GM12892 (cell line): ENCODE measurements at regions not wholly inside any gene's neighbourhood (a gene's known extent, or its start where the extent isn't known, plus 50 kb on each side); places are given as distances from the start of the nearest gene placed in this dataset.

Experiments
- DNase-seq: peaks from one replicate; pipeline ENCODE4 v3.0.0; 2011; ENCODE audit not compliant: insufficient read length
- FAIRE-seq: peaks from 2 replicates; lab custom pipeline; 2011; peaks lifted over from hg19 to GRCh38; lab: Jason Lieb, UNC
- POLR2A ChIP-seq: IDR thresholded peaks from 2 replicates; pipeline ENCODE4 v1.6.1; 2011; ENCODE audit warnings: low read depth, low read length, control low read depth
- POLR2AphosphoS5 ChIP-seq: IDR thresholded peaks from 2 replicates; pipeline ENCODE4 v1.6.1; 2011; ENCODE audit warnings: low read depth, low read length, control low read depth
- TAF1 ChIP-seq: IDR thresholded peaks from 2 replicates; pipeline ENCODE4 v1.6.1; 2011; ENCODE audit warnings: low read depth, mild to moderate bottlenecking, control low read depth, low read length, borderline replicate concordance

DNA sequence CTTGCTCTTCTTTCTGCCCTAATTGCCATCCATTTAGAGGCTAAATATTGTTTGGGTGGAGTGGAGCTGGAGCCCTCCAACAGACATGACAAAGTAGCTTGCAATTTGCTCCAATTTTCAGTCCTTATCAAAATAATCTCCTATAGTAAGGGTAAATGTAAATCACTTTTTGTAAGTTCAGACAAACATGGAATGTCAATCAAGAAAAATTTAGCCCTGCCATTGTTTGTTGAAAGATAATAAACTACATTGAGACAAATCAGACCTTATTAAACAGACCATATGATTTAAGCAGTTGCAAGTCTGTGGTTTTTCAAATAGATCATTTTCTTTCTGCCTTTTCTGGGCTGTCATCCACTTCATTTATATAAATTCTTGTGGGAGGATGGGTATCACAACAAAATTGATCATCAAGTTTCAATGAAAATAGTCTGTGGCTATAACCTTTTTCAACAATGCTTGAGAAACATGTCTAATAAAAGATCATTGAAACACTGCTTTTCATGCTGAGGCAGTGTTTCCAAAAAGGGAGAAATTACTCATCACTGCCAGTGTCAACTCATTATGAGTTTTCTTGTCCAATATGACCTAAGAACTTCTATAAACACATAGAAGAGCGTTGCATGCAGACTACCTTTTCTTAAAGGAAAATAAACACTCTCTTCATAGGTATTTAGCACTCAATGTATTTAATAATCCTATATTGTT lies 1152.0 kb upstream of the B3GALT2 start:
- no peak for FAIRE-seq
- no peak for DNase-seq
- TF ChIP-seq TAF1 (no peak), POLR2AphosphoS5 (no peak), POLR2A (no peak)

DNA sequence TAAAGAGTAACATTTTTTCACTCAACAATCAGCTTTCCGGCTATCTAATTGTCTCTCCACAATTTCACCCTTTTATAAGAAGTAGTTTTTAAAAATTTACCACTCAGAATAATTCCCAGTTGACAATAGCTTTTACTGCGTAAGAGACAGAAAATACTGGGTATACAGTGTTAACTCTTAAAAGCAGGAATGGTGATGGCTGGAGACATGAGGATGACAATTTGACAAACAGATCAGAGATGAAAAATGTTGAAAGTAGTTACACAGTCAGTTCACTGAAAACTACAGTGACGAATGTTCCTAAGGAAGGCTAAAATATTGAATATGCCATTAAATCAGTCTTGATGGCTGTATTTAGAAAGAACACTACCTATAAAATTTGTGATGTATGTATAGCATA lies 1146.8 kb upstream of the B3GALT2 start:
- TF ChIP-seq POLR2A (no peak), POLR2AphosphoS5 (no peak), TAF1 (no peak)
- FAIRE-seq (no peak), DNase-seq (no peak)

DNA sequence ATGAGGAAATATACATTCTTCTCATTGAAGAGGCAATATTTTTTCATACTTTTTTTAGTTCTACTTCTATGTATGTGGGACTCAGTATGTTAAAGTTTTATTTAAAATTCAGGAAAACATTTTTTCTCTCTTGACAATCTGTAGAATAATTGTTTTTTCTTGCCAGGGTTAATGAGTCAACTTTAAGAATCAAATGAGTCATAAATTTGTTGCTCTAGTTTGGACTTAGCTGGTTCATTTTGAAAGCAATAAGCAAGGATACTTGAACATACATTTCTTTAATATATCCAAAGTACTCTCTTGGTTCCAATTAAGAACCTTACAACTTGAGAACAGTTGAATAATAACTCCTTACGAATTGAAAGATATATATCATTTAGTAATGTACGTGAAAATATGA lies 1145.3 kb upstream of the B3GALT2 start:
- FAIRE-seq (no peak), DNase-seq (no peak)
- TF ChIP-seq POLR2AphosphoS5, result no peak
- TF ChIP-seq TAF1, result no peak
- TF ChIP-seq POLR2A, result no peak

DNA sequence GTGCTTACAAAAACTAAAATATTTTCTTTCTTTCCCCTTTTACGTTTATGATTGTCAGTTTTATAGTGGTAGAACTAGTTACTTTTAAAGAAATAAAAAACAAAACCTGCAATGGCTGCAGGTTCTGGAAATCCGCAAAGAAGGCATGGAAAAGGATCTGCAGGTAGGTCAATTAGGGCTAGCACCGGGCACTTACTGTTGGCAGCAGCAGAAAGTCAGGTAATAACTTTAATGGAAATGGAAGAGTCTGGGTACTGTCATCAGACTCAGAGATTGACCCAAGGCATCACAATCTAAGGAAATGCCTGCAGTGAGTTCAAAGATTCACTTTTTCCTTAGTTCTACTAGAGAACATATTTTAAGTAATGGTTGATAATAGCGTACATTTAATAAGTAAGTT lies 1136.3 kb upstream of the B3GALT2 start:
- TF ChIP-seq TAF1, result no peak
- TF ChIP-seq POLR2AphosphoS5, result no peak
- TF ChIP-seq POLR2A, result no peak
- FAIRE-seq (no peak), DNase-seq (no peak)

DNA sequence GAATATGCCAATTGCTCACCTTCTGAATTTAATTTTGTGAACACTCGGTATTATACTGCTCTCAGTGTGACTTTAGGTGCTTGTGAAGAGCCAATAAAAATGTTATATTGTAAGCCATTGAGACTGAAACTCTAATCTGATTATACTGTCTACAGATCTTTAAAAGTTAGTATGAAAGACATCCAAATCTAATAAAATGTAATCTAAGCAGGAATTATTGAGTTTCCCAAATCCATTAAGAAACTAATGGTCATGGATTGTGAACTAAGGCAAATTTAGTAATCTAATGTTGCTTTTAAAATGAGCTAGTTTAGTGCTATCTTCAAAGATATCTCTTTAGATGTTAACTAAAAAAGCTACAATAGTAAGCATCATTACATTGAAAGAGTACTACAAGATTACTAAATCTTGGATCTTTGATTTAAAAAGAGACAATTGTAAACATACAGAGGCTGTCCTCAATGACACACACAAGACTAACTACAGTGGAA lies 1132.4 kb upstream of the B3GALT2 start:
- no peak for DNase-seq
- TF ChIP-seq POLR2AphosphoS5, result no peak
- TF ChIP-seq POLR2A, result no peak
- no peak for TF ChIP-seq TAF1
- FAIRE-seq, result no peak

DNA sequence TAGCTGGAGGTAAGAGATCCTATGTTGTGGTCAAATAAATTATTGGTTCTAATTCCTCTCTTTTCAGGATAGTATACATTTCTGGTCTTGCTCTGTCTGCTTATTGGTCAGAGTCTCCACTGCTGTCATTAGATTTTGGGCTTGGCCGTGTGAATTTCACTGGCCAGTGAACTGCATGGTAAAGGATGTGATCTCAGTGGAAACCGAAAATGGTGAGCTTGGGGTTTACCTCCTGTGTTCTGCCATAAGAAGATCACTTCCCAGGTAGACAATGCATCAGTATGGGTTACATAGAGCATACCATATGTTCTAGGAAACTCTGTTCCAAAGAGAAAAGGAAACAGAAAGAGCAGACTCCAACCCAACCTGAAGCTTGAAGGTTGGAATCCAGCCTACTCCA lies 1123.3 kb upstream of the B3GALT2 start:
- no peak for FAIRE-seq
- TF ChIP-seq POLR2A (no peak), TAF1 (no peak), POLR2AphosphoS5 (no peak)
- DNase-seq, result no peak

DNA sequence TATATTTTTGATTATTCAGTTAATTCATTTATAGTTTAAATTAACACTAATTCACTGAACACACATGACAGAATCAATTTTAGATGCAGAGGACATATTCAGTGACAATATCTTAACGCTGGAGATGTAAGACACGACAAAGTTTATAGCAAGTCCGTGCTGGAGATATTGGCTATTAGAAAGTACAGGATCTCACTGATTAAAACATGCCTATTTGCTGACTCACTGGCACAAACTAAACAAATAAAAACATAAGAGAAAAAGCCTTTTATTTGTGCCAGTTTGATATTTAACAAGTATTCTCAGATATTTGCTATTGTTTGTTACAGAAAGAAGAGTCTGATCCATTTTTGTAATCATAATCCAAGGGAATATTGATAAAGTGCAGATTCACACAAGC lies 1122.9 kb upstream of the B3GALT2 start:
- FAIRE-seq (no peak), DNase-seq (no peak)
- TF ChIP-seq TAF1, result no peak
- TF ChIP-seq POLR2A, result no peak
- no peak for TF ChIP-seq POLR2AphosphoS5

DNA sequence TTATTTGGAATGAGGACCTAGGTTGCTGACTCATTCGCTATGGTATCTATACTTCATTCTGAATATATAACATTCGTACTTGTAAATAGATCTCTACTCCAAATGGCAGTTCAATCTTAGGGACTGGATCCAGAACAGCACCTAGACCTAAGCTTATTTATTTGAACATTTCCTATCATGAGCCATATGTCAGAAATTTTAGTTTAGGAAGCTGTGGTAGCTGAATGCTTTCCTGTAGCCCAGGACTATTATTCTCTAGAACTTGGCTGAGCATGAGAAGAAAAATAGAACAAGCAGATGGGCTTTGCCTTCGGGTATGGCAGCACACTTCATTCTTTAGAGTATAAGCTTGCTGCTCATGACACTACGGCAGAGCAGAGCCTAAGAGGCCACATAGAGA lies 1114.4 kb upstream of the B3GALT2 start:
- DNase-seq (no peak), FAIRE-seq (no peak)
- TF ChIP-seq POLR2AphosphoS5 (no peak), POLR2A (no peak), TAF1 (no peak)

DNA sequence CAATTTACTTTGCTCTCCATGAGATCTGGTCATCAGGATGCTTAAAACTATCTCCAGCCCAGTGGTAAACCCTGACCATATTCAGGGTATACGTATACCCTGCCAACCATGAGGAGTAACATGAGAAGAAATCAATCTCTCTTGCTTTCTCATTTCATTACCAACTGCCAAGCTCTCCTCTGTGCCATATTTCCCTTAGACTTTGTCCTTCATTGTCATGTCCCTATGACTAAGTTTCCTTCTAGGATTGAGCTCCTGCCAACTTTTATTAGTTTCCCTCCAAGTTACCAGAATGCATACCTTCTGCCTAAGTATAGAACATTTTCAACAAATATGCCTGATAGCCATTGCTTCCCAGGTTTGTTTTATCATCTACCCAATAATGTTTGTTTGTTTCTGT lies 1113.9 kb upstream of the B3GALT2 start:
- TF ChIP-seq TAF1 (no peak), POLR2A (no peak), POLR2AphosphoS5 (no peak)
- FAIRE-seq (no peak), DNase-seq (no peak)

DNA sequence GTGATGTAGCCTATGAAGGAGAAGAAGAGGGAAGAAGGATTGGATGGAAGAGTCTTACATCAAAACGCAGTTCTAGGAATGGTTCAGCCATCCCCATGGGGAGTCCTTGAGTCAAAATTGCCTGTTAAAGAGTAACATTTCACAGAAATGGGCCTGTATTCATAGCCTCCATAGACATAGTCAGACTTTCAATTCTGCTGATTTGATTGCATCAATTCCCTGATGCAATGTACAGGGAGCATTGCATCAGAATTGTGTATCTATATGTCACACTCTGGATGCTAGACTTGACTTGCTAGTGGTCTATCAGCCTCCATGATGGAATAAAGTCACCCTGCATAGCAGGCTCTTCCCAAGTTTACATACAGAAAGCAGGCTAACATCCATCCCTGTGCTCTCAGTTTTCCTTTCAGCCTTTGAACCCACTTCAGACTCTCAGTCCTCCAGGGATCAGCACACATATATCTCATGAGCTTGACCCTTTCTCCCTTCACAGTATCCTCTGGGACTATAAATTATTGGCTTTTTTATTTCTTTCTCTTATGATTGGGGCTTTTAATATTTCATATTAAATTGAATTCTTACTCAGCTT lies 1111.7 kb upstream of the B3GALT2 start:
- TF ChIP-seq POLR2AphosphoS5, result no peak
- TF ChIP-seq TAF1, result no peak
- no peak for TF ChIP-seq POLR2A
- DNase-seq, result no peak
- no peak for FAIRE-seq

DNA sequence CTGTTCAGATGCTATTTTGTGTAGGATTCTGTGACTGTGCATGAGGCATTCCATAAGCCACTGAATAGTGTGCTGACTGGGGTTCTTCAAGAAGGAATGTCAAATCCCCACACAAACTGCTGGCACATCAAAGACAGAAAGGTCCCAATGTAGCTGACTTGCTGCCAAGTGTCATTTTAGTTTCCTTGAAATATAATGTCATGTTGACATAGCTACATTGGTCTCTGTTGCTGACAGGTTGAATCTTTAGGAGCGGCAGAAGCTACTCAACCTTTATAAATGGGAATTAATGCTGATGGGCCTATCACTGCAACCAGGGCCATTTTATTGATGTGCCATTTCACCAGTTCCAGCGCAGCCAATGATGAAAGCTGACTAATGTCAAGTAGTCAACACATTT lies 1110.7 kb upstream of the B3GALT2 start:
- FAIRE-seq (no peak), DNase-seq (no peak)
- TF ChIP-seq TAF1 (no peak), POLR2AphosphoS5 (no peak), POLR2A (no peak)

DNA sequence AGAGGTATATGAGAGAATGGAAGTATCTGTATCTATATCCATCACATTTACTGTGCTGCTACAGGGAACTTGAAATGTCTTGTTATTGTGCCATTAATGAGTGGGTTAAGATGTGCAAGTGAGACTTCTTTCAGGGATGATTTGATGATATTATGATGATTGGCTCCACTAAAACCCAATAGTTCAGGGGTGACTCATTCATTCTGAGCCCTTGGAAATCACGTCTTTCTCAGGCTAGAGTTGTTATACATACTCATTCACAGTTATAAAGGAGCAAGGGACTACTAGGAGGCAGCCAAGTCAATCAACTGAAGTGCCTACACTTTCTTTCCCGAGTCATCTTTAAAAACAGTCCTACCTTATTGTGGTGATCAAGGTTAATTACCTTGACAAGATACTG lies 1109.8 kb upstream of the B3GALT2 start:
- TF ChIP-seq POLR2AphosphoS5 (no peak), TAF1 (no peak), POLR2A (no peak)
- DNase-seq (no peak), FAIRE-seq (no peak)

DNA sequence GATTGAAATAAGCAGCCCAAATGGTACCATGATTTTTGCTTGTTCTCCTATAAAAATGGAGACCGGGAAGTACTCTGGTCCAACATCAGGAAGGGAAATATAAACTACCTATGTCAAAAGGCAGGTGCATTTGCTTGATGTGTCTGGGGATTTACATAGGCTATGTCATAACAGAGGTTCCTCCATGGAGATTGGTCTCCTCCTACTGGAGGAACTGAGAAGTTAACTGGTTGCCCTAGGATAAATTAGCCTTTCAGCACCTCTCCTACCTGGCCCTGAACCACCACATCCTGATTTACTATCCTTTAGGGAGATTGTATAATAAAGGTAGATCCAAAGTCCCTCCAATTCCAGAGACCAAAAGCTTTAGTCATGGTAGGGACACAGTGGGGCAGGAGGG lies 1109.3 kb upstream of the B3GALT2 start:
- DNase-seq (no peak), FAIRE-seq (no peak)
- TF ChIP-seq POLR2A, result no peak

DNA sequence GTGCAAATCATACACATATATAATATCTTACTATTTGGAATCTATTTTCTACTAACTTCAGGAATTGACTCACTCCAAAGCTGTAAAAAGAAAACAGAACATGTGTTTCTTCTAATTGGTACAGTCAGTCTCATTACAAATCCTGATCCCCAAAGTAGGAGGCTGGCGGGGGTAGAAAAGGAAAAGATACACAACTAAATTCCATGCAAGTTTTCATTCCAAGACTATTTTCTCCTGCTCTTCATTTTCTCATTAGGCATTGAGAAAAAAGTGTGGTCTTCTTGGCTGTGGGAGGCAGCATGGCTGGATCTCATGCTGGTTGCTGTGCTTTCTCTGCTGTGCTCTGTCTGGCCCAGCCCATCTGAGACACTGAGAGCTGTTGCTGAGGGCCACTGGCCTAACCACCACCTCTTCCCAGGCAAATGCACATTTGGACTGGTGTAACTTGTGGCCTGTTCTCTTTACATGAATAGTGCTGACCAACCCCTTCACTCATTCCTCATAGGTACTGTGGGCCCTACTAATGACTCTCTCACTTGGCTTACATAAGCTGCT lies 1107.5 kb upstream of the B3GALT2 start:
- no peak for FAIRE-seq
- TF ChIP-seq POLR2AphosphoS5 (no peak), TAF1 (no peak), POLR2A (no peak)

DNA sequence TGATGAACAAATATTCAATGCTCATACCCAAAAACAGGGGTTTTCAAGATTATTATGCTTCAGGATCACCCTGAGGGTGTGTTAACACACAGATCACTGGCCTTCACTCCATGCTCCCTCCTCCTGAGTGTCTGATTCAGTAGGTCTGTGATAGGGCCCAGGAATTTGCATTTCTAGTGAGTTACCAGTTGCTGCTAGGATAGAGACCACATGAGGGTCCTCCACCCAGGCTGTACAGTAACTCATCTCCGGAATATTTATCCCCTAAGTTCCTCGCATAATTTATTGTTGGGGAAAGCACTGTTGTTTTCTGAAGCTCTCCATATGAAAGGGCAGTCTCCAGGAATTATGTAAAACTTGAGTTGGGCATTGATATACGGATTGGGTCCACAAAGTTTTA lies 1106.6 kb upstream of the B3GALT2 start:
- FAIRE-seq (no peak), DNase-seq (no peak)
- TF ChIP-seq TAF1 (no peak), POLR2AphosphoS5 (no peak), POLR2A (no peak)

More for the DNA sequence above, 1107.5 kb upstream of the B3GALT2 start:
- no peak for DNase-seq
